ENCODE measurements at regions not wholly inside any gene's neighbourhood (a gene's known extent, or its start where the extent isn't known, plus 50 kb on each side); places are given as distances from the start of the nearest gene placed in this dataset.

DNA sequence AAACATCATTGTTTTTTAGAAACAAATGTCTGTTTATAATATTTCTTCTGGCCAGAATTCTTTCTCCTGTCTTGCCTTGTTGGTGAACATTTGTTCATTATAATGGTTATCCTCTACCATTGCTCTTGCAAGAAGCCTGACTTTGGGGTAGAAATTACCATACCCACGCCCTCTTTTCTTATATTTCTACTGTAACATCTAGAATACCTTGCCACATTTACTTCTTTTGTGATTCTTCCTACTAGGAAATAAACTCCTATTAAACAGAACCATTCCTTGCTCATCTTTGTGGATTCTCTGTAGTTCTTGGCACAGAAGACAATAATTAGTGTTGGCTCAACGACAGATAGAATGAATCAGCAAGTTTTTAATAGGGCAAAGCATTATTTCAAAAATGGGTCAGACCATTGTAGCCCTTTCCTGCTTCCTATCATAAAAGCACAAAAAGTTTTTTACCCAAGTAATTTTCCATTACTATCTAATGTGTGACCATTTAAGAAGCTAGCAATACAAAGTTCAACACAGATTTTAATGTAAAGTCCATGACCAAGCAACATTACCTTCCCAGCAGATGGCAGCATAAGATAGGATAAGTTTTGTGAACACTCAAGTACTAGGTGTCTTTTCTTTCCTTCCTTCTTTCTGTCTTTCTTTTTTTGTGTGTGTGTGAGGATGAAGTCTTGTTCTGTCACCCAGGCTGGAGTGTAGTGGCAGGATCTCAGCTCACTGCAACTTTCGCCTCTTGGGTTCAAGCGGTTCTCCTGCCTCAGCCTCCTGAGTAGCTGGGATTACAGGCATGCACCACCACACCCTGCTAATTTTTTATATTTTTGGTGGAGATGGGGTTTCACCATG lies 270.4 kb downstream of the HGF start (continued):
- TF ChIP-seq, protein P1, sequence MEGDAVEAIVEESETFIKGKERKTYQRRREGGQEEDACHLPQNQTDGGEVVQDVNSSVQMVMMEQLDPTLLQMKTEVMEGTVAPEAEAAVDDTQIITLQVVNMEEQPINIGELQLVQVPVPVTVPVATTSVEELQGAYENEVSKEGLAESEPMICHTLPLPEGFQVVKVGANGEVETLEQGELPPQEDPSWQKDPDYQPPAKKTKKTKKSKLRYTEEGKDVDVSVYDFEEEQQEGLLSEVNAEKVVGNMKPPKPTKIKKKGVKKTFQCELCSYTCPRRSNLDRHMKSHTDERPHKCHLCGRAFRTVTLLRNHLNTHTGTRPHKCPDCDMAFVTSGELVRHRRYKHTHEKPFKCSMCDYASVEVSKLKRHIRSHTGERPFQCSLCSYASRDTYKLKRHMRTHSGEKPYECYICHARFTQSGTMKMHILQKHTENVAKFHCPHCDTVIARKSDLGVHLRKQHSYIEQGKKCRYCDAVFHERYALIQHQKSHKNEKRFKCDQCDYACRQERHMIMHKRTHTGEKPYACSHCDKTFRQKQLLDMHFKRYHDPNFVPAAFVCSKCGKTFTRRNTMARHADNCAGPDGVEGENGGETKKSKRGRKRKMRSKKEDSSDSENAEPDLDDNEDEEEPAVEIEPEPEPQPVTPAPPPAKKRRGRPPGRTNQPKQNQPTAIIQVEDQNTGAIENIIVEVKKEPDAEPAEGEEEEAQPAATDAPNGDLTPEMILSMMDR (IDR thresholded peaks at IDR 0.05; ENCODE audit: control extremely low read depth in 1 of 3, insufficient read depth in 1 of 3, low read depth in 1 of 3, low read length in 3 of 3) = peak in 2 of 3 experiments; percentile 43 to 63; a peak in 2 of 4 replicates
- TF ChIP-seq HDAC2 (IDR thresholded peaks at IDR 0.05; ENCODE audit: borderline replicate concordance in 1 of 2, low read depth in 2 of 2, low read length in 2 of 2) = no peak
- TF ChIP-seq SP1 (IDR thresholded peaks at IDR 0.05; ENCODE audit: low read depth, low read length) = no peak
- TF ChIP-seq RFX5 (IDR thresholded peaks at IDR 0.05; ENCODE audit: borderline replicate concordance, low read depth, low read length) = no peak
- no peak for TF ChIP-seq JUND (IDR thresholded peaks at IDR 0.05; ENCODE audit: low read length)
- TF ChIP-seq, protein P2, sequence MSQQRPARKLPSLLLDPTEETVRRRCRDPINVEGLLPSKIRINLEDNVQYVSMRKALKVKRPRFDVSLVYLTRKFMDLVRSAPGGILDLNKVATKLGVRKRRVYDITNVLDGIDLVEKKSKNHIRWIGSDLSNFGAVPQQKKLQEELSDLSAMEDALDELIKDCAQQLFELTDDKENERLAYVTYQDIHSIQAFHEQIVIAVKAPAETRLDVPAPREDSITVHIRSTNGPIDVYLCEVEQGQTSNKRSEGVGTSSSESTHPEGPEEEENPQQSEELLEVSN (IDR thresholded peaks at IDR 0.05) = no peak
- no peak for TF ChIP-seq PHF8 (conservative IDR thresholded peaks at IDR 0.05; ENCODE audit: low read depth, low read length)
- TF ChIP-seq TAF1 (IDR thresholded peaks at IDR 0.05; ENCODE audit: low read depth, low read length) = no peak
- no peak for TF ChIP-seq EGR1 (IDR thresholded peaks at IDR 0.05; ENCODE audit: borderline replicate concordance, low read depth, low read length)
- no peak for TF ChIP-seq CBX5 (IDR thresholded peaks at IDR 0.05; ENCODE audit: low read depth, low read length)
- TF ChIP-seq, protein P3, sequence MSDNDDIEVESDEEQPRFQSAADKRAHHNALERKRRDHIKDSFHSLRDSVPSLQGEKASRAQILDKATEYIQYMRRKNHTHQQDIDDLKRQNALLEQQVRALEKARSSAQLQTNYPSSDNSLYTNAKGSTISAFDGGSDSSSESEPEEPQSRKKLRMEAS (IDR thresholded peaks at IDR 0.05) = no peak
- no peak for TF ChIP-seq SIN3A (conservative IDR thresholded peaks at IDR 0.05 in 1 of 2, IDR thresholded peaks at IDR 0.05 in 1 of 2; ENCODE audit: low read depth in 1 of 2, low read length in 2 of 2)
- no peak for TF ChIP-seq KDM5A (IDR thresholded peaks at IDR 0.05; ENCODE audit: low read length)
- TF ChIP-seq RBBP5 (IDR thresholded peaks at IDR 0.05; ENCODE audit: borderline replicate concordance, low read depth, low read length) = no peak
- no peak for TF ChIP-seq RXRA (IDR thresholded peaks at IDR 0.05; ENCODE audit: insufficient read depth, low read depth, low read length)
- TF ChIP-seq MAFK (IDR thresholded peaks at IDR 0.05; ENCODE audit: low read depth, low read length) = 0 out of 2 replicates have a peak, but pooled peaks have one; percentile 29
- no peak for TF ChIP-seq SIRT6 (IDR thresholded peaks at IDR 0.05; ENCODE audit: low read length)
- no peak for TF ChIP-seq SRF (IDR thresholded peaks at IDR 0.05; ENCODE audit: low read depth, low read length)
